ENCODE measurements at regions not wholly inside any gene's neighbourhood (a gene's known extent, or its start where the extent isn't known, plus 50 kb on each side); places are given as distances from the start of the nearest gene placed in this dataset.

- Mint-ChIP-seq H3K27me3 (no peaks in the 10 kb centered on the region), H3K9me3 (peaks cover 0 to 9% (median 5%) of the 10 kb centered on the region in 7 donors), H3K27ac (no peak overlapping the region), H3K4me3 (no peak overlapping the region), H3K36me3 (no peaks in the 10 kb centered on the region), H3K4me1 (no peaks in the 10 kb centered on the region)
- ATAC-seq (ENCODE audit: low read depth in 2 of 2) (no peak), DNase-seq (no peak)
Measured at GRCh38 chr7:123060446-123060845, 64.9 kb upstream of the TAS2R16 start.

GRCh38 chr7:123057911-123058310 lies 62.4 kb upstream of the TAS2R16 start:
- H3K4me1 Mint-ChIP-seq: no peaks in the 10 kb centered on the region
- H3K9me3 Mint-ChIP-seq: peaks cover 0 to 8% (median 3%) of the 10 kb centered on the region in 7 donors
- H3K27me3 Mint-ChIP-seq: no peaks in the 10 kb centered on the region
- ATAC-seq (ENCODE audit: low read depth in 2 of 2) (no peak), DNase-seq (no peak)
- H3K4me3 Mint-ChIP-seq: no peak overlapping the region
- H3K27ac Mint-ChIP-seq: no peak overlapping the region
- no peaks in the 10 kb centered on the region for H3K36me3 Mint-ChIP-seq

GRCh38 chr7:123054357-123055133 lies 59.0 kb upstream of the TAS2R16 start:
- H3K27ac Mint-ChIP-seq: peak overlapping the region in 1 of 6 donors; percentile 3
- no peak for DNase-seq
- ATAC-seq (ENCODE audit: low read depth in 2 of 2): no peak
- no peaks in the 10 kb centered on the region for H3K27me3 Mint-ChIP-seq
- H3K36me3 Mint-ChIP-seq: peaks cover 0 to 4% of the 10 kb centered on the region in 2 donors
- H3K4me1 Mint-ChIP-seq: no peaks in the 10 kb centered on the region
- H3K9me3 Mint-ChIP-seq: peaks cover 3 to 28% (median 9%) of the 10 kb centered on the region in 7 donors
- H3K4me3 Mint-ChIP-seq: no peak overlapping the region

GRCh38 chr7:123051916-123052315 lies 56.4 kb upstream of the TAS2R16 start:
- Mint-ChIP-seq H3K27ac (no peak overlapping the region), H3K9me3 (peaks cover 9 to 48% (median 21%) of the 10 kb centered on the region in 7 donors)

GRCh38 chr7:123047955-123048354 lies 52.5 kb upstream of the TAS2R16 start:
- Mint-ChIP-seq H3K36me3 (peaks cover 4 to 8% of the 10 kb centered on the region in 2 donors), H3K27me3 (no peaks in the 10 kb centered on the region), H3K4me1 (no peaks in the 10 kb centered on the region), H3K27ac (no peak overlapping the region), H3K9me3 (peaks cover 11 to 48% (median 25%) of the 10 kb centered on the region in 7 donors), H3K4me3 (no peak overlapping the region)
- ATAC-seq (ENCODE audit: low read depth in 2 of 2) (no peak), DNase-seq (no peak)

More at GRCh38 chr7:123051916-123052315, 56.4 kb upstream of the TAS2R16 start:
- peaks cover 4 to 8% of the 10 kb centered on the region in 2 donors for H3K36me3 Mint-ChIP-seq
- no peak overlapping the region for H3K4me3 Mint-ChIP-seq
- H3K4me1 Mint-ChIP-seq: no peaks in the 10 kb centered on the region
- ATAC-seq (ENCODE audit: low read depth in 2 of 2) (no peak), DNase-seq (no peak)
- H3K27me3 Mint-ChIP-seq: no peaks in the 10 kb centered on the region
